DND-41 (cell line): ENCODE measurements at regions not wholly inside any gene's neighbourhood (a gene's known extent, or its start where the extent isn't known, plus 50 kb on each side); places are given as distances from the start of the nearest gene placed in this dataset.

Experiments used
- EZH2 ChIP-seq: IDR thresholded peaks from 3 replicates; pipeline ENCODE4 v1.6.1; 2012; ENCODE audit warnings: borderline replicate concordance, low read depth, mild to moderate bottlenecking, moderate library complexity, low read length, inconsistent platforms; ENCODE audit not compliant: severe bottlenecking
- TF ChIP-seq, protein P1 (sequence below): IDR thresholded peaks from 2 replicates; pipeline ENCODE4 v1.5.1; 2012; ENCODE audit warnings: borderline replicate concordance, low read length, moderate library complexity, mild to moderate bottlenecking; ENCODE audit not compliant: poor library complexity, severe bottlenecking; ENCODE audit errors: extremely low read depth

- TF ChIP-seq, protein P1, sequence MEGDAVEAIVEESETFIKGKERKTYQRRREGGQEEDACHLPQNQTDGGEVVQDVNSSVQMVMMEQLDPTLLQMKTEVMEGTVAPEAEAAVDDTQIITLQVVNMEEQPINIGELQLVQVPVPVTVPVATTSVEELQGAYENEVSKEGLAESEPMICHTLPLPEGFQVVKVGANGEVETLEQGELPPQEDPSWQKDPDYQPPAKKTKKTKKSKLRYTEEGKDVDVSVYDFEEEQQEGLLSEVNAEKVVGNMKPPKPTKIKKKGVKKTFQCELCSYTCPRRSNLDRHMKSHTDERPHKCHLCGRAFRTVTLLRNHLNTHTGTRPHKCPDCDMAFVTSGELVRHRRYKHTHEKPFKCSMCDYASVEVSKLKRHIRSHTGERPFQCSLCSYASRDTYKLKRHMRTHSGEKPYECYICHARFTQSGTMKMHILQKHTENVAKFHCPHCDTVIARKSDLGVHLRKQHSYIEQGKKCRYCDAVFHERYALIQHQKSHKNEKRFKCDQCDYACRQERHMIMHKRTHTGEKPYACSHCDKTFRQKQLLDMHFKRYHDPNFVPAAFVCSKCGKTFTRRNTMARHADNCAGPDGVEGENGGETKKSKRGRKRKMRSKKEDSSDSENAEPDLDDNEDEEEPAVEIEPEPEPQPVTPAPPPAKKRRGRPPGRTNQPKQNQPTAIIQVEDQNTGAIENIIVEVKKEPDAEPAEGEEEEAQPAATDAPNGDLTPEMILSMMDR: no peak
- TF ChIP-seq EZH2: no peak
Measured at GRCh38 chr9:546235-546634, 295.3 kb upstream of the DMRT1 start.
